CD14-positive monocyte (primary cell): ENCODE measurements at regions not wholly inside any gene's neighbourhood (a gene's known extent, or its start where the extent isn't known, plus 50 kb on each side); places are given as distances from the start of the nearest gene placed in this dataset.

Experiments
- DNase-seq, 3 donors: peaks; one replicate each; pipeline ENCODE4 v3.0.0-alpha.2; 2011 to 2022
- H2AFZ ChIP-seq: 2 replicates; pipeline ENCODE4 v1.6.0; 2012; ENCODE audit warnings: mild to moderate bottlenecking, low read depth, low read length, inconsistent platforms; ENCODE audit not compliant: insufficient read depth, poor library complexity, severe bottlenecking
- H3K27ac ChIP-seq, 2 donors: 1 replicate in 1 of 2; 2 replicates in 1 of 2; pipeline ENCODE4 v1.5.1; 2012 to 2013; ENCODE audit warnings: low read length in 2 of 2, control low read depth in 1 of 2, inconsistent platforms in 1 of 2, low read depth in 1 of 2, mild to moderate bottlenecking in 1 of 2
- H3K27me3 ChIP-seq, 2 donors: one replicate each; pipeline versions ENCODE4 v1.6.0 to v1.6.1; 2011 to 2013; ENCODE audit warnings: low read length in 2 of 2; ENCODE audit not compliant: control insufficient read depth in 2 of 2, insufficient read depth in 2 of 2
- H3K36me3 ChIP-seq, 2 donors: replicated peaks in 1 of 2; 1 replicate in 1 of 2; 2 replicates in 1 of 2; pipeline versions ENCODE4 v1.5.1 to v1.6.1; 2012 to 2013; ENCODE audit warnings: low read length in 2 of 2, control low read depth in 1 of 2, inconsistent platforms in 1 of 2, mild to moderate bottlenecking in 1 of 2; ENCODE audit not compliant: insufficient read depth in 2 of 2, control insufficient read depth in 1 of 2
- H3K4me1 ChIP-seq, 2 donors: 1 replicate in 1 of 2; 2 replicates in 1 of 2; pipeline versions ENCODE4 v1.5.1 to v1.6.1; 2012 to 2013; ENCODE audit warnings: low read length in 2 of 2, control low read depth in 1 of 2, inconsistent platforms in 1 of 2, mild to moderate bottlenecking in 1 of 2, moderate library complexity in 1 of 2; ENCODE audit not compliant: insufficient read depth in 2 of 2, control insufficient read depth in 1 of 2
- H3K4me2 ChIP-seq: replicated peaks from 2 replicates; pipeline ENCODE3; 2012; ENCODE audit warnings: low read length, moderate library complexity, mild to moderate bottlenecking; ENCODE audit not compliant: poor library complexity, severe bottlenecking; ENCODE audit errors: extremely low read depth
- H3K4me3 ChIP-seq, 3 experiments: fragments of 200-600 bp in 1 of 3; sonication (generic) in 1 of 3; replicated peaks in 1 of 3; 1 replicate in 2 of 3; 2 replicates in 1 of 3; pipeline ENCODE4 v1.5.1; 2011 to 2013; ENCODE audit warnings: low read length in 3 of 3, mild to moderate bottlenecking in 3 of 3, control low read depth in 2 of 3, low read depth in 2 of 3, inconsistent platforms in 1 of 3, moderate library complexity in 1 of 3
- H3K79me2 ChIP-seq: 2 replicates; pipeline ENCODE4 v1.6.0; 2012; ENCODE audit warnings: mild to moderate bottlenecking, control low read depth, inconsistent platforms, low read length, moderate library complexity; ENCODE audit not compliant: insufficient read depth
- H3K9ac ChIP-seq: 2 replicates; pipeline ENCODE4 v1.6.0; 2017; ENCODE audit warnings: low read length, mild to moderate bottlenecking; ENCODE audit not compliant: insufficient read depth, poor library complexity, severe bottlenecking
- H3K9me3 ChIP-seq, 2 donors: replicated peaks in 1 of 2; 1 replicate in 1 of 2; 2 replicates in 1 of 2; pipeline versions ENCODE4 v1.5.1 to v1.6.1; 2012 to 2013; ENCODE audit warnings: low read length in 2 of 2, control low read depth in 1 of 2; ENCODE audit not compliant: control insufficient read depth in 1 of 2, insufficient read depth in 1 of 2
- H4K20me1 ChIP-seq: 2 replicates; pipeline ENCODE4 v1.6.0; 2012; ENCODE audit warnings: mild to moderate bottlenecking, low read length, control low read depth, moderate library complexity; ENCODE audit not compliant: insufficient read depth
- H3K27ac Mint-ChIP-seq, 7 donors: one replicate each; pipeline ENCODE4 v1.8.0; 2020; ENCODE audit warnings: mild to moderate bottlenecking in 7 of 7, mixed read lengths in 7 of 7, moderate library complexity in 6 of 7, inconsistent platforms in 2 of 7
- H3K27me3 Mint-ChIP-seq, 3 donors: one replicate each; pipeline ENCODE4 v1.8.0; 2021 to 2022; ENCODE audit warnings: low read depth in 3 of 3, mild to moderate bottlenecking in 3 of 3, mixed read lengths in 3 of 3, moderate library complexity in 3 of 3, inconsistent platforms in 1 of 3
- H3K36me3 Mint-ChIP-seq, 2 donors: one replicate each; pipeline ENCODE4 v1.8.0; 2020; ENCODE audit warnings: mixed read lengths in 2 of 2, inconsistent platforms in 1 of 2, mild to moderate bottlenecking in 1 of 2
- H3K4me1 Mint-ChIP-seq: one replicate; pipeline ENCODE4 v1.8.0; 2020; ENCODE audit warnings: mild to moderate bottlenecking, mixed read lengths
- H3K4me3 Mint-ChIP-seq, 2 donors: one replicate each; pipeline ENCODE4 v1.8.0; 2020; ENCODE audit warnings: mild to moderate bottlenecking in 2 of 2, mixed read lengths in 2 of 2, moderate library complexity in 1 of 2
- H3K9me3 Mint-ChIP-seq, 7 donors: one replicate each; pipeline ENCODE4 v1.8.0; 2020 to 2022; ENCODE audit warnings: mixed read lengths in 7 of 7, mild to moderate bottlenecking in 6 of 7, moderate library complexity in 6 of 7, inconsistent platforms in 2 of 7
- CTCF ChIP-seq: fragments of 200-600 bp; IDR thresholded peaks from one replicate; pipeline ENCODE4 v1.8.0; 2022; ENCODE audit warnings: antibody characterized with exemption, mild to moderate bottlenecking
- WGBS: methylation state at CpG from one replicate; pipeline ENCODE4 v1.1.5; 2013; ENCODE audit warnings: missing lambda C conversion rate; ENCODE audit not compliant: insufficient coverage; 5-methylcytosine and 5-hydroxymethylcytosine counted together
- intact Hi-C, 2 donors: fragments of 100-400 bp; cut with micrococcal nuclease; formaldehyde crosslinking; loops; one replicate each; pipeline versions ENCODE4 v1.15.0 to v1.15.1; 2023

DNA sequence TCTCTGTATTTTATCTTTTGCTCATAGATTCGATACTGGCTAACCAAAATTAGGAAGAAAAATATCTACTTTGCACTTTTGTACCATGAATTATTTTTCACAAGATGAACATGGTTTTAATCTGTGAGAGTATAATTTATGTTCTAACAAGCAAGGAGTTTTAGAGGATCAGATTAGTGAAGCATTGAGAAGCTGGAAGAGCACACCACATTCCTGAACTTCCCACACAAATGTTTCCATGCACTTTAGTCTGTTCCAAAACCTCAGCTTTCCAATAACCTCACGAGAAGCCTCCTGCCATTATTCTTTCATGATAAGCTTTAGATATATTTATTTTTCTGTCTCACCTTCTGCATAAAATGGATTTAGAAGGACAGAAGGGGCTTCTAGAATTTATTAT, 98.7 kb upstream of the MPDZ start:
- Histone ChIP-seq H2AFZ (no peak overlapping the region), H3K9ac (no peak overlapping the region), H3K27ac (no peak overlapping the region), H3K36me3 (no peaks in the 10 kb centered on the region), H3K9me3 (peaks cover 0 to 3% of the 10 kb centered on the region in 2 donors), H4K20me1 (no peaks in the 10 kb centered on the region), H3K4me1 (no peaks in the 10 kb centered on the region), H3K4me3 (no peak overlapping the region), H3K4me2 (no peak overlapping the region), H3K27me3 (no peaks in the 10 kb centered on the region), H3K79me2 (no peaks in the 10 kb centered on the region)
- Mint-ChIP-seq H3K36me3 (no peaks in the 10 kb centered on the region), H3K27ac (no peak overlapping the region), H3K9me3 (peaks cover 0 to 5% (median 0%) of the 10 kb centered on the region in 7 donors), H3K27me3 (no peaks in the 10 kb centered on the region), H3K4me1 (no peaks in the 10 kb centered on the region), H3K4me3 (no peak overlapping the region)
- intact Hi-C loops, result no loop called here
- no peak for TF ChIP-seq CTCF
- no peak for DNase-seq
- no CpG with 5 or more reads among the region's 2 CpGs for WGBS

DNA sequence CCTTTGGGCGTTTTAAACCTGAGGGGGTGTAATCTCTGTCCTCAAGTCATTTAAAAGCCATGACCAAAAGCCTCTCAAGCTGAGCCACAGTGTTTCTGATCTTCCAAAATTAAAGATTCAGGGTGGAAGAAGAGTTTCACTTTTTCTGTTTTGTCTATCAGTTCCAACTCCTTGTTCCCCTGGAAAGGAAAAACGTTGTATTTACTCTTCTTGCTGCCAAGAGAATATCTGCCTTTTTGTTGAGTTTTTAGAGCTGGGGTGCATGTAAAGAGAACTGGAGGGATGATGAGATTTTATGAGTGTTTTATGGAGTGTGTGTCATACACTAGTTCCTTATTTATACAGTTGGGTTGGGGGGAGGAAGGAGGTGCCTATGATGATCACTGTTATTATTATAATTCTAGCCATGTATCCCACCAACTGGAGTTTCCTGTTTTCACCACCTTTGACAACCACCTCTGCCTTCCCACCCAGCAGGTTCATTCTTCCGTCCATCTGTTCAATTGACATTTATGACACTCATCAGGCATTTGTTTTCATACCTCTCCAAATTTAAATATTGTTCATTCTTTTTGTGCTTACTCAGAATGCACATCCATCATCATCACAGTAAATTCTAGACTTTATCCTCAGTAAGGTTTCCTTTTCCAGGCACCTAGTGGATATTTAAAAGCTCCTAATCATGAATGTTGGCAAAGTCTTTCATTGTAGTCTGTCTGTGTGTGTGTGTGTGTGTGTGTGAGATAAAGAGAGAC, 97.9 kb upstream of the MPDZ start:
- no peak for DNase-seq
- Histone ChIP-seq H3K27ac (no peak overlapping the region), H4K20me1 (no peaks in the 10 kb centered on the region), H3K4me1 (no peaks in the 10 kb centered on the region), H3K9me3 (peaks cover 0 to 3% of the 10 kb centered on the region in 2 donors), H3K9ac (no peak overlapping the region), H3K36me3 (no peaks in the 10 kb centered on the region), H2AFZ (no peak overlapping the region), H3K27me3 (no peaks in the 10 kb centered on the region), H3K79me2 (no peaks in the 10 kb centered on the region), H3K4me2 (no peak overlapping the region), H3K4me3 (no peak overlapping the region)
- intact Hi-C loops, result no loop called here
- Mint-ChIP-seq H3K4me1 (no peaks in the 10 kb centered on the region), H3K27ac (no peak overlapping the region), H3K27me3 (no peaks in the 10 kb centered on the region), H3K9me3 (peaks cover 0 to 5% (median 0%) of the 10 kb centered on the region in 7 donors), H3K4me3 (no peak overlapping the region), H3K36me3 (no peaks in the 10 kb centered on the region)
- no peak for TF ChIP-seq CTCF
- 81% methylated on average over 2 of the region's 3 CpGs for WGBS
